WTC11 (cell line): ENCODE measurements at regions not wholly inside any gene's neighbourhood (a gene's known extent, or its start where the extent isn't known, plus 50 kb on each side); places are given as distances from the start of the nearest gene placed in this dataset.

Source experiments
- ATAC-seq: fragments of 200-7000 bp; cut with Tn5 transposase; 2 replicates; pipeline ENCODE4 v1.10.0; 2021; ENCODE audit warnings: mild to moderate bottlenecking, moderate library complexity
- CTCF ChIA-PET: fragments of 300-600 bp; sonication (Branson Sonifier 250); formaldehyde crosslinking; loops from one replicate; lab custom pipeline; 2021; ENCODE audit warnings: antibody characterized with exemption; lab: Charles Lee
- POLR2A ChIA-PET: fragments of 350-600 bp; sonication (Branson Sonifier 250); formaldehyde crosslinking; loops from one replicate; lab custom pipeline; 2021; ENCODE audit warnings: antibody characterized with exemption; lab: Charles Lee
- DNase-seq: peaks from one replicate; pipeline ENCODE4 v3.0.0; 2021; ENCODE audit warnings: low spot score
- H3K27ac Mint-ChIP-seq: 2 replicates; pipeline ENCODE4 v1.8.0; 2021; ENCODE audit warnings: mixed read lengths
- H3K27me3 Mint-ChIP-seq: 2 replicates; pipeline ENCODE4 v1.8.0; 2021; ENCODE audit warnings: low read depth, mild to moderate bottlenecking, moderate library complexity, mixed read lengths
- H3K36me3 Mint-ChIP-seq: 2 replicates; pipeline ENCODE4 v1.8.0; 2021; ENCODE audit warnings: mixed read lengths
- H3K4me1 Mint-ChIP-seq: 2 replicates; pipeline ENCODE4 v1.8.0; 2022; ENCODE audit warnings: mixed read lengths
- H3K4me3 Mint-ChIP-seq: 2 replicates; pipeline ENCODE4 v1.8.0; 2021; ENCODE audit warnings: mild to moderate bottlenecking, moderate library complexity, mixed read lengths
- H3K9me3 Mint-ChIP-seq: 2 replicates; pipeline ENCODE4 v1.8.0; 2021; ENCODE audit warnings: mixed read lengths
- FOXK1 ChIP-seq: sonication (generic); formaldehyde crosslinking; IDR thresholded peaks from 2 replicates; pipeline ENCODE4 v1.8.0; 2022; ENCODE audit warnings: mild to moderate bottlenecking, moderate library complexity, missing genetic modification reagents
- FOXP1 ChIP-seq: sonication (generic); formaldehyde crosslinking; IDR thresholded peaks from 2 replicates; pipeline ENCODE4 v1.8.0; 2022; ENCODE audit warnings: missing genetic modification reagents, mild to moderate bottlenecking, moderate library complexity, borderline replicate concordance
- MXD4 ChIP-seq: fragments of 250-450 bp; sonication (Bioruptor Pico); IDR thresholded peaks from 2 replicates; pipeline ENCODE4 v1.8.0; 2021; ENCODE audit warnings: mild to moderate bottlenecking, moderate library complexity, borderline replicate concordance
- MYBL2 ChIP-seq: sonication (generic); formaldehyde crosslinking; IDR thresholded peaks from 2 replicates; pipeline ENCODE4 v1.8.1; 2023; ENCODE audit warnings: mild to moderate bottlenecking, moderate library complexity, missing genetic modification reagents
- SMAD3 ChIP-seq: sonication (generic); formaldehyde crosslinking; IDR thresholded peaks from 2 replicates; pipeline ENCODE4 v1.8.0; 2022; ENCODE audit warnings: missing genetic modification reagents, mild to moderate bottlenecking, borderline replicate concordance
- TEAD4 ChIP-seq: sonication (generic); formaldehyde crosslinking; IDR thresholded peaks from 2 replicates; pipeline ENCODE4 v1.8.0; 2022; ENCODE audit warnings: mild to moderate bottlenecking, missing genetic modification reagents
- ZNF121 ChIP-seq: sonication (generic); formaldehyde crosslinking; IDR thresholded peaks from 2 replicates; pipeline ENCODE4 v1.8.0; 2023; ENCODE audit warnings: missing genetic modification reagents
- ZNF263 ChIP-seq: sonication (generic); formaldehyde crosslinking; IDR thresholded peaks from 2 replicates; pipeline ENCODE4 v1.8.1; 2022; ENCODE audit warnings: low read depth, mild to moderate bottlenecking, moderate library complexity, missing genetic modification reagents
- ZNF423 ChIP-seq: fragments of 250-450 bp; sonication (Bioruptor Pico); IDR thresholded peaks from 2 replicates; pipeline ENCODE4 v2.1.2; 2022; ENCODE audit warnings: mild to moderate bottlenecking, moderate library complexity
- TF ChIP-seq, protein P1 (sequence below): fragments of 250-450 bp; sonication (Bioruptor Pico); conservative IDR thresholded peaks from 2 replicates; pipeline ENCODE4 v1.9.0; 2021; ENCODE audit warnings: mild to moderate bottlenecking
- TF ChIP-seq, protein P2 (sequence below): sonication (generic); formaldehyde crosslinking; IDR thresholded peaks from 2 replicates; pipeline ENCODE4 v1.8.1; 2023; ENCODE audit warnings: mild to moderate bottlenecking, missing genetic modification reagents
- TF ChIP-seq, protein P3 (sequence below): sonication (generic); formaldehyde crosslinking; IDR thresholded peaks from 2 replicates; pipeline ENCODE4 v1.8.1; 2022; ENCODE audit warnings: low read depth, mild to moderate bottlenecking, moderate library complexity, missing genetic modification reagents, borderline replicate concordance
- TF ChIP-seq, protein P4 (sequence below): fragments of 250-450 bp; sonication (Bioruptor Pico); IDR thresholded peaks from 2 replicates; pipeline ENCODE4 v1.8.0; 2021; ENCODE audit warnings: mild to moderate bottlenecking
- TF ChIP-seq, protein P5 (sequence below): sonication (generic); formaldehyde crosslinking; IDR thresholded peaks from 2 replicates; pipeline ENCODE4 v1.8.1; 2022; ENCODE audit warnings: mild to moderate bottlenecking, missing genetic modification reagents, moderate library complexity, borderline replicate concordance
- TF ChIP-seq, protein P6 (sequence below): sonication (generic); formaldehyde crosslinking; IDR thresholded peaks from 2 replicates; pipeline ENCODE4 v1.8.1; 2023; ENCODE audit warnings: mild to moderate bottlenecking, missing genetic modification reagents, moderate library complexity
- TF ChIP-seq, protein P7 (sequence below): sonication (generic); formaldehyde crosslinking; IDR thresholded peaks from 2 replicates; pipeline ENCODE4 v1.8.0; 2022; ENCODE audit warnings: mild to moderate bottlenecking, missing genetic modification reagents
- TF ChIP-seq, protein P8 (sequence below): fragments of 250-450 bp; sonication (Bioruptor Pico); IDR thresholded peaks from 2 replicates; pipeline ENCODE4 v1.9.0; 2021; ENCODE audit warnings: moderate library complexity, mild to moderate bottlenecking, inconsistent platforms, borderline replicate concordance

DNA sequence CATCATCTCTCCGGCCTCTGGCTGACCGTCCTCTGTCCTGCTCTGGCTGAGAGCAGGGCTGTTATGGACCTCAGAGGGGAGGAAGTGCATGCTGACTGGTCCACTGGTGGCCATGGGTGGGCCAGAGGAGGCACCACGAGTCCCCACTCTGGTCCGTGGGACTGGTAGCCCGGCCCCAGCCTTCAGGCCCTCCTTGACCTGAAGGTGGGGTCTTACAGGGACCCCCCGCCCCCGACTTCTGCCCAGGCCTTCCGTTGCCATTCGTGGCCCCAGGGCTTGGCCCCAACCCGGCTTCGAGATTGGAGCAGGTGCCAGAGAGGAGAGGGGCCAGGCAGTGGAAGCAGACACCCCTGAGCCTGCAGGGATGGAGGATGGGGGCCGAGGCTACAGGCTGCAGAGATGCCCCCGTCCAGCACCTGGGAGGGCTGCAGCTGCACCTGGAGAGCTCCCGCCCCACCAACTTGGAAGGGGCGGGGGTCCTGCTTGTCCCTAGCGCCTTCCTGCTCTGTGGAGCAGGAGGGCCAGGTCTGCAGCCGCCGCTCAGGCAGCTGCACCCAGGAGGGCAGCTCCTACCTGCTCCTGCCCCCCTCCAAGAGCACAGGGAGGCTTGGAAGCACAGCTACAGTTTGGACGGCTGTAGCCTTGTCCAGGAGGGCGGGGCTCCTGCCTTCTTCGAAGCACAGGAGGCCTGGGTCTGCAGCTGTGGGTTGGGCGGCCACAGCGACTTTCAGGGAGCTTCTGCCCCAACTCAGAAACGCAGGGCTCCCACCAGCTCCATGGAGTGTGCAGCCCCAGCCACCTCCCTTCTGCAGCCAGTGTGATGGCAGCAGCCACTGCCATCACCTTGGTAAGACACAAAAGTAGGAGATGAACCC, 142.5 kb downstream of the KLF13 start:
- POLR2A ChIA-PET: no interaction called here
- Mint-ChIP-seq H3K27ac (no peak overlapping the region), H3K27me3 (no peaks in the 10 kb centered on the region; the same call in 1 of the 2 replicates), H3K4me3 (no peak overlapping the region), H3K4me1 (peaks cover 6% of the 10 kb centered on the region), H3K36me3 (no peaks in the 10 kb centered on the region), H3K9me3 (no peaks in the 10 kb centered on the region)
- CTCF ChIA-PET: interaction anchor here (0.6 to 1.9 kb wide), 4 partner anchors 19 to 340 kb away, joined by 3 to 5 read pairs (median 3); no protein-coding TSS in a partner anchor
- TF ChIP-seq, protein P1, sequence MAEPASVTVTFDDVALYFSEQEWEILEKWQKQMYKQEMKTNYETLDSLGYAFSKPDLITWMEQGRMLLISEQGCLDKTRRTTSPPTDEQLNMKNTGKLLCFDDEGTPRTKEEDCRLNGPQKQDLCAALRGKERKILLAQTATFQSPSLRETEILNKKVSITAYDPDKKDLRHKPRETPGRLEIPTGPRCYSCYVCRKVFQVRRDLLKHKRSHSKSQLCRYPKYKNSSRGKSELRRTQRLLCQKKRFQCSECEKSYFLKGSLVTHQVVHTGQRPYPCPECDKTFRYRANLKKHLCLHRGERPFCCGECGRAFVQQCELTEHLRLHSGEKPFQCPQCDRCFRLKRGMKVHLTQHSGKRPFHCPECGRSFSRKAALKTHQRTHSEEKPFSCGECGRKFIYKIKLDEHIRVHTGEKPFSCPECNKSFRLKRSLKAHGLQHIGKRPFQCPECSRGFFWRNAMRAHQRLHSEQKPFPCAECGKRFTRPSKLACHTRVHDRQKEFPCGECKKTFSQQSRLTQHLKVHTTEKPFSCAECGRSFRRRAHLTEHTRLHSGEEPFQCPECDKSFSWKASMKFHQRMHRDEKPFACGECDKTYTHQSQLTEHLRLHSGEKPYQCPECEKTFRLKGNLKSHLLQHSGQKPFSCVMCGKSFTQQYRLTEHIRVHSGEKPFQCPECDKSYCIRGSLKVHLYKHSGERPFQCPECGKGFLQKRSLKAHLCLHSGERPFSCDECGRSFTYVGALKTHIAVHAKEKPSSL (CRISPR knock-in tag): no peak
- TF ChIP-seq, protein P2, sequence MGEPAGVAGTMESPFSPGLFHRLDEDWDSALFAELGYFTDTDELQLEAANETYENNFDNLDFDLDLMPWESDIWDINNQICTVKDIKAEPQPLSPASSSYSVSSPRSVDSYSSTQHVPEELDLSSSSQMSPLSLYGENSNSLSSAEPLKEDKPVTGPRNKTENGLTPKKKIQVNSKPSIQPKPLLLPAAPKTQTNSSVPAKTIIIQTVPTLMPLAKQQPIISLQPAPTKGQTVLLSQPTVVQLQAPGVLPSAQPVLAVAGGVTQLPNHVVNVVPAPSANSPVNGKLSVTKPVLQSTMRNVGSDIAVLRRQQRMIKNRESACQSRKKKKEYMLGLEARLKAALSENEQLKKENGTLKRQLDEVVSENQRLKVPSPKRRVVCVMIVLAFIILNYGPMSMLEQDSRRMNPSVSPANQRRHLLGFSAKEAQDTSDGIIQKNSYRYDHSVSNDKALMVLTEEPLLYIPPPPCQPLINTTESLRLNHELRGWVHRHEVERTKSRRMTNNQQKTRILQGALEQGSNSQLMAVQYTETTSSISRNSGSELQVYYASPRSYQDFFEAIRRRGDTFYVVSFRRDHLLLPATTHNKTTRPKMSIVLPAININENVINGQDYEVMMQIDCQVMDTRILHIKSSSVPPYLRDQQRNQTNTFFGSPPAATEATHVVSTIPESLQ: no peak
- no peak for TF ChIP-seq MYBL2 (CRISPR knock-in tag)
- TF ChIP-seq, protein P3, sequence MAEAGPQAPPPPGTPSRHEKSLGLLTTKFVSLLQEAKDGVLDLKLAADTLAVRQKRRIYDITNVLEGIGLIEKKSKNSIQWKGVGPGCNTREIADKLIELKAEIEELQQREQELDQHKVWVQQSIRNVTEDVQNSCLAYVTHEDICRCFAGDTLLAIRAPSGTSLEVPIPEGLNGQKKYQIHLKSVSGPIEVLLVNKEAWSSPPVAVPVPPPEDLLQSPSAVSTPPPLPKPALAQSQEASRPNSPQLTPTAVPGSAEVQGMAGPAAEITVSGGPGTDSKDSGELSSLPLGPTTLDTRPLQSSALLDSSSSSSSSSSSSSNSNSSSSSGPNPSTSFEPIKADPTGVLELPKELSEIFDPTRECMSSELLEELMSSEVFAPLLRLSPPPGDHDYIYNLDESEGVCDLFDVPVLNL (CRISPR knock-in tag): no peak
- no peak for TF ChIP-seq ZNF423 (CRISPR knock-in tag)
- ATAC-seq (no peak), DNase-seq (no peak)

DNA sequence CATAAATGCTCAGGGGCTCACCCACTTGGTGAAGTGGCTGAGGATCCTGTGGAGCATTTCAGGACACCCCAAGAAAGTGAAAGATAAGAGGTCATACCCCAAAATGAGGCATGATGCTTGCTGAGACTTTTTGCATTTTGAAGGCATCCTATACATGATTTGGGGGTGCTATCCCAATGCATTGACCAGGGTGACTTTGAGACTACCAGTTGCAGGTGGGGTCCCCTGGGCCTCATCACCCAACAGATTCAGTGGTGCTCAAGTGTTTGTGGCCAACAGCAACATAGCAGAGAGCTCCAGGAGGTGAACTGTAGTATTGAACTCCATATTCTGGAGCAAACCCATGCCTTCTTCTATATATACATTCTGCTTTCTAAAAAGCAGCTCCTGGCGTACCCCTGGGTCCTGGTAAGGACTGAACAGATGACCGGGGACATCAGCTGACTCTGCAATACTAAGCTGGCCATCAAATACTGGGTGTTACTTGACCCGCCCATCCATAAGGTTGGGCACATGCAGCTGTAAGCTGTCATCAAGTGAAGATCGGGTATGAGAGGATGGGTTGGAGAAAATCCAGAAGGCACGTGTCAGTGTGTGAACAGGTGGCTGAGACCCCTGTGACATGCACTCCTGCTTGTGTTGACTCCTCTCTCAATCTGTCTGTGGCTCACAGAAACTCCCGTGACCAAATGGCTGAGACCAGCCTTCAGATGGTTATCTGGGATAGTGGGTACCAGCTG, 143.3 kb downstream of the KLF13 start:
- TF ChIP-seq, protein P4, sequence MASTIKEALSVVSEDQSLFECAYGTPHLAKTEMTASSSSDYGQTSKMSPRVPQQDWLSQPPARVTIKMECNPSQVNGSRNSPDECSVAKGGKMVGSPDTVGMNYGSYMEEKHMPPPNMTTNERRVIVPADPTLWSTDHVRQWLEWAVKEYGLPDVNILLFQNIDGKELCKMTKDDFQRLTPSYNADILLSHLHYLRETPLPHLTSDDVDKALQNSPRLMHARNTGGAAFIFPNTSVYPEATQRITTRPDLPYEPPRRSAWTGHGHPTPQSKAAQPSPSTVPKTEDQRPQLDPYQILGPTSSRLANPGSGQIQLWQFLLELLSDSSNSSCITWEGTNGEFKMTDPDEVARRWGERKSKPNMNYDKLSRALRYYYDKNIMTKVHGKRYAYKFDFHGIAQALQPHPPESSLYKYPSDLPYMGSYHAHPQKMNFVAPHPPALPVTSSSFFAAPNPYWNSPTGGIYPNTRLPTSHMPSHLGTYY: no peak
- POLR2A ChIA-PET: no interaction called here
- DNase-seq (no peak), ATAC-seq (no peak)
- H3K9me3 Mint-ChIP-seq: no peaks in the 10 kb centered on the region
- CTCF ChIA-PET: interaction anchor here (1.4 to 1.9 kb wide), 2 partner anchors 18 to 19 kb away, joined by 3 to 5 read pairs; no protein-coding TSS in a partner anchor
- no peak overlapping the region for H3K4me3 Mint-ChIP-seq
- peaks cover 6% of the 10 kb centered on the region for H3K4me1 Mint-ChIP-seq
- H3K36me3 Mint-ChIP-seq: no peaks in the 10 kb centered on the region
- H3K27me3 Mint-ChIP-seq: no peaks in the 10 kb centered on the region
- no peak overlapping the region for H3K27ac Mint-ChIP-seq

DNA sequence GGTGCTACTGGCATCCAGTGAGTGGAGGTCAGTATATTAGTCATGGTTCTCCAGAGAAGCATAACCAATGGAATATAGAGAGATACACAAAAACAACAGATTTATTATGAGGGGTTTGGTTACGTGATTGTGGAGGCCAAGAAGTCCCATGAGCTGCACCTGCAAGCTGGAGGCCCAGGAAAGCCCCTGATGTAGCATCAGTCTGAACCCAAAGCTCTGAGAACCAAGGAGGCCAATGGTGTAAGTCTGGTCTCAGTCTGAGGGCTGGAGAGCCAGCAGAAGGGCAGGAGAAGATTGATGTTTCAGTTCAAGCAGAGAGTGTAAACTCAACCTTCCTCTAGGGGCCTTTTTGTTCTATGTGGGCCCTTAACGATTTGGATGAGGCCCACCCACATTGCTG, 144.1 kb downstream of the KLF13 start:
- ATAC-seq: no peak
- Mint-ChIP-seq H3K27ac (no peak overlapping the region), H3K4me1 (peaks cover 6% of the 10 kb centered on the region), H3K4me3 (no peak overlapping the region), H3K27me3 (no peaks in the 10 kb centered on the region)
- DNase-seq: no peak
- CTCF ChIA-PET: interaction anchor here (1.9 kb wide), 1 partner anchor 18 kb away, joined by 5 read pairs; no protein-coding TSS in a partner anchor
- no peak for TF ChIP-seq ZNF121
- TF ChIP-seq, protein P5, sequence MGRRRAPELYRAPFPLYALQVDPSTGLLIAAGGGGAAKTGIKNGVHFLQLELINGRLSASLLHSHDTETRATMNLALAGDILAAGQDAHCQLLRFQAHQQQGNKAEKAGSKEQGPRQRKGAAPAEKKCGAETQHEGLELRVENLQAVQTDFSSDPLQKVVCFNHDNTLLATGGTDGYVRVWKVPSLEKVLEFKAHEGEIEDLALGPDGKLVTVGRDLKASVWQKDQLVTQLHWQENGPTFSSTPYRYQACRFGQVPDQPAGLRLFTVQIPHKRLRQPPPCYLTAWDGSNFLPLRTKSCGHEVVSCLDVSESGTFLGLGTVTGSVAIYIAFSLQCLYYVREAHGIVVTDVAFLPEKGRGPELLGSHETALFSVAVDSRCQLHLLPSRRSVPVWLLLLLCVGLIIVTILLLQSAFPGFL (CRISPR knock-in tag): no peak
- no peak for TF ChIP-seq TEAD4 (CRISPR knock-in tag)
- no peak for TF ChIP-seq FOXK1 (CRISPR knock-in tag)
- TF ChIP-seq, protein P6, sequence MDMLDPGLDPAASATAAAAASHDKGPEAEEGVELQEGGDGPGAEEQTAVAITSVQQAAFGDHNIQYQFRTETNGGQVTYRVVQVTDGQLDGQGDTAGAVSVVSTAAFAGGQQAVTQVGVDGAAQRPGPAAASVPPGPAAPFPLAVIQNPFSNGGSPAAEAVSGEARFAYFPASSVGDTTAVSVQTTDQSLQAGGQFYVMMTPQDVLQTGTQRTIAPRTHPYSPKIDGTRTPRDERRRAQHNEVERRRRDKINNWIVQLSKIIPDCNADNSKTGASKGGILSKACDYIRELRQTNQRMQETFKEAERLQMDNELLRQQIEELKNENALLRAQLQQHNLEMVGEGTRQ (CRISPR knock-in tag): no peak
- no peak for TF ChIP-seq FOXP1
- no peak for TF ChIP-seq ZNF263 (CRISPR knock-in tag)
- TF ChIP-seq SMAD3: no peak
- TF ChIP-seq, protein P7, sequence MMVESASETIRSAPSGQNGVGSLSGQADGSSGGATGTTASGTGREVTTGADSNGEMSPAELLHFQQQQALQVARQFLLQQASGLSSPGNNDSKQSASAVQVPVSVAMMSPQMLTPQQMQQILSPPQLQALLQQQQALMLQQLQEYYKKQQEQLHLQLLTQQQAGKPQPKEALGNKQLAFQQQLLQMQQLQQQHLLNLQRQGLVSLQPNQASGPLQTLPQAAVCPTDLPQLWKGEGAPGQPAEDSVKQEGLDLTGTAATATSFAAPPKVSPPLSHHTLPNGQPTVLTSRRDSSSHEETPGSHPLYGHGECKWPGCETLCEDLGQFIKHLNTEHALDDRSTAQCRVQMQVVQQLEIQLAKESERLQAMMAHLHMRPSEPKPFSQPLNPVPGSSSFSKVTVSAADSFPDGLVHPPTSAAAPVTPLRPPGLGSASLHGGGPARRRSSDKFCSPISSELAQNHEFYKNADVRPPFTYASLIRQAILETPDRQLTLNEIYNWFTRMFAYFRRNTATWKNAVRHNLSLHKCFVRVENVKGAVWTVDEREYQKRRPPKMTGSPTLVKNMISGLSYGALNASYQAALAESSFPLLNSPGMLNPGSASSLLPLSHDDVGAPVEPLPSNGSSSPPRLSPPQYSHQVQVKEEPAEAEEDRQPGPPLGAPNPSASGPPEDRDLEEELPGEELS (CRISPR knock-in tag): no peak
- TF ChIP-seq, protein P8, sequence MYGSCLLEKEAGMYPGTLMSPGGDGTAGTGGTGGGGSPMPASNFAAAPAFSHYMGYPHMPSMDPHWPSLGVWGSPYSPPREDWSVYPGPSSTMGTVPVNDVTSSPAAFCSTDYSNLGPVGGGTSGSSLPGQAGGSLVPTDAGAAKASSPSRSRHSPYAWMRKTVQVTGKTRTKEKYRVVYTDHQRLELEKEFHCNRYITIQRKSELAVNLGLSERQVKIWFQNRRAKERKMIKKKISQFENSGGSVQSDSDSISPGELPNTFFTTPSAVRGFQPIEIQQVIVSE: no peak
- TF ChIP-seq MXD4 (CRISPR knock-in tag): no peak
- TF ChIP-seq, all 79 proteins: peak for 0
- Mint-ChIP-seq H3K36me3 (no peaks in the 10 kb centered on the region), H3K9me3 (no peaks in the 10 kb centered on the region)
- POLR2A ChIA-PET: no interaction called here
